ENCODE measurements at regions not wholly inside any gene's neighbourhood (a gene's known extent, or its start where the extent isn't known, plus 50 kb on each side); places are given as distances from the start of the nearest gene placed in this dataset.

DNA sequence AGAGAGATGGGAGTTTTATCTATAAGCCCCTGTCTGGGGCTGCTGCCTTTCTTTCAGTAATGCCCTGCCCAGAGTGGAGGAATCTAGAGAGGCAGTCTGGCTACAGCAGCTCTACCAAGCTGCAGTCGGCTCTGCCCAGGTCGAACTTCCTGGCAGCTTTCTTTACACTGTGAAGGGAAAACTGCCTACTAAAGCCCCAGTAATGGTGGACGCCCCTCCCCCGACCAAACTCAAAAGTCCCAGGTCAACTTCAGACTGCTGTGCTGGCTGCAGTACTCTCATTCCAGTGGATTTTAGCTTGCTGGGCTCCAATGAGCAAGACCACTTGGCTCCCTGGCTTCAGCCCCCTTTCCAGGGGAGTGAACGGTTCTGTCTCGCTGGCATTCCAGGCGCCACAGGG, 65.9 kb upstream of the RARB start:
- no peak for DNase-seq (ENCODE audit: low spot score)

DNA sequence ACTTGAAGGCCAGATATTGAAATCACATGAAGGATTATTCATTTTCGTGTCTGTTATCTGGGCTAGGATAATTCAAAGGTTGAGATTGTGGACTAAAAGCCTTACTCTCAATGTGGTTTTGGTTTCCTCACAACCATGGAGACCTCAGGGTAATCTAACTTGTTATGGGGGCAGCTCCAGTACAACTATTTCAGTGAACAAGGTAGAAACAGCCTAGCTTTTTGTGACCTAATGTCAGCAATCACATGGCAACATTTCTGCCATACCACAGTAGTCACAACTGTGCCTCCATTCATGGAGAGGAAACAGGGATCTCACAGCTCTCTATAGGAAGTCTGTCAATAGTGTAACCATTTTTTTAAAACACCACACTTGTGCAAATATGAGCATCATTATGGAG, 62.4 kb upstream of the RARB start:
- no peak for DNase-seq (ENCODE audit: low spot score)

DNA sequence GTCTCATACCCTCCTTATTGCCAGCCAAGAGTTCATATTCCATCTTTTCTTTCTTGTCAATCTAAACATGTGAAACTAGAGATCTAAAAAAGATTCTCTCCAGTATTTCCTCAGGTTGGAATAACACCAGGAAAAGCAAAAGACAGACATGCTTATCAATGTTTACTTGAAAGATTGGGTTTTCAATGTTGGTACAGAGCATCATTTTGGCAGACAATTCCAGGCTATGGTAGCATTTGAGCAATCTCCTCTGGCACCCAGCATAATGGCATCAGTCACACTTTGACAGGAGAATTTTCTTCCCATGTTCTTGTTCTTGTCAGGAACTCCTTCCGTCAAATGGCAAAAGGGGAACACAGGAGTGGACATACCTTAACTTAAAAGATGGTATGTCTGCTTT, 61.0 kb upstream of the RARB start:
- no peak for DNase-seq (ENCODE audit: low spot score)

DNA sequence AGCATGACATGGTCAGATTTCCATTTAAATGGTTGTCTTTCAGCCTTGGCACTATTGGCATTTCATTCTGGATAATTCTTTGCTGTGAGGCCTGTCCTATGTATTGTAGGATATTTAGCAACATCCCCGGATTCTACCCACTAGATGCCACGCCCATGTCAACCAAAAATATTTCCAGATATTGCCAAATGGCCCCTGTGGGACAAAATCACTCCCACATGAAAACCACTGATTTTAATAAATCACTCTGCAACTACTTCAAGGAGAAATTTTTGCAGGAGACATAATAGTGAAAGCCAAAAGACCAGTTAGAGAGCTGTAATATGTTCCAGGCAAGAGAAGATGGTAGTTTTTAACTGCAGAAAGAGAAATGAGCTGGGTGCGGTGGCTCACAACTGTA, 55.9 kb upstream of the RARB start:
- DNase-seq (ENCODE audit: low spot score), result no peak

DNA sequence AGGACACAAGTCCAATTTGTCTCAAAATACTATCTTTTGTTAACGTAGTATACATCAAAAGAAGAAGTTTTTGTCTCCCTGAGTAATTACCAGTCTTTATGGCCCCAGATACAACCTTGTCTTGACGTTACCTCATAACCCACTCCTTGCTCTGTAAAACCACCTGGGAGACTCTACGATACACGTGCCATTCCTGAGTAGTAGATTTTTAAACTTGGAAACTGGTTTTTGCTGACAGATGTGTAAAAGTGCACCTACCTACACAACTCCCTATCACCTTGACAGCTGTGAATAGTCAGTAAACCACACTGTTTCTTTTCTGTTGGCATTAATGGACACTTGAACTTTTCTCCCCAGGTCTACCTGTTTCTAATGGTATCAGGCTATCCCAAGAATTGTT, 51.7 kb upstream of the RARB start:
- DNase-seq (ENCODE audit: low spot score), result no peak

DNA sequence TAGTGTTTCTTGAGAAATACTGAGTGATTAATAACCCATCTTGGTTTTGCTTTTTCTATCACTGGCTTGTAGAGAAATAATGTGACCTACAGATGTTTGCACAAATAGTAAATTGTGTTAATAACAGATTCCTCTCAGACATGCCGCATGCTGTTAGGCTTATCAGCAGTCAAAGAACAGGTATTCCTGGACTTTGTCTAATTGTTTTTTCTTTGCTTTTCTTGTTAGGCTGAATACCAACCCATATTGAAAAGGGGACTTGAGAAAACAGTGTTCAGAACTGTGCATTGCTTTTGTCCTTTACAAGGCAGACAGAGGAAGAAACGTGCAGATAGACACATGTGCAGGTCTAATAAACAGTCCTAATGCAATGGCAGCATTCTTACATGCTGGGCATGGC, 51.0 kb upstream of the RARB start:
- DNase-seq (ENCODE audit: low spot score), result no peak

Measured in Ammon's horn (tissue), 1 donor.